HG03432 (cell line): ENCODE measurements at regions not wholly inside any gene's neighbourhood (a gene's known extent, or its start where the extent isn't known, plus 50 kb on each side); places are given as distances from the start of the nearest gene placed in this dataset.

Experiments used
- ATAC-seq: cut with Tn5 transposase; IDR thresholded peaks from one replicate; pipeline ENCODE4 v1.9.1; 2021; ENCODE audit warnings: mild to moderate bottlenecking, moderate library complexity; ENCODE audit not compliant: unreplicated experiment

DNA sequence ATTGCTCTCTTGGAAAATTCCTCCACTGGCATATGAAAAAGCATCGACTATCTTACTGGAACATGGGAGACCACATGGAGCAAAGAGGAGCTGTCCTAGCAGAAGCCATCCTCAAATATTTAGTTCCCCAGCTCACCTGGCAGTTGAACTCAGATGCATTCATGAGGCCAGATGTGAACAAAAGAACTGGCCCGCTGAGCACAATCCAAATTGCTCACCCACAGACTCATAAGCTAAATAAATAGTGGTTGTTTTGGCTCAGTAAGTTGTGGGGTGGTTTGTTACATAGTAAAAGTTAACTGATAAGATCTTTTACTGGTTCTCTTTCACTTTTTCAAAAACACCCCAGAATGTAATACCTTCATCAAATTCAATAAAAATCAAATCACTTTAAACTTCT, 108.6 kb upstream of the CWC22 start:
- ATAC-seq: no peak

DNA sequence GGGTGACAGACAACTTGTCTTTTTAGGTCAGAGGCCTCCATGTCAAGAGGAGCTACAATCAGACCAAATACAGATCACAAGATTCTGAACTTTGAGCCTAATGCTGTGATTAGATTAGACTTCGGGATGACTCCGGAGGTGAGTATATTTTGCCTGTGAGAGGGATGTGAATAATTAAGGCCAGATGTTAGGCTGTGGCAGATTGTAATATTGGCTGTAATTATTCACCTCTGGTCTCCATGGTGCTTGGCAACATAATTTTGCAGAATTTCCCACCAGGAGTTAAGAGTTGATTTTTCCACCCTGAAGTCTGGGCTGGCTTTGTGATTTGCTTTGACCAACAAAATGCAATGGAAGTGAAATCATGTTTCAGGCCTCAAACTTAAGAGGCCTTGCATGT, 108.2 kb upstream of the CWC22 start:
- no peak for ATAC-seq

DNA sequence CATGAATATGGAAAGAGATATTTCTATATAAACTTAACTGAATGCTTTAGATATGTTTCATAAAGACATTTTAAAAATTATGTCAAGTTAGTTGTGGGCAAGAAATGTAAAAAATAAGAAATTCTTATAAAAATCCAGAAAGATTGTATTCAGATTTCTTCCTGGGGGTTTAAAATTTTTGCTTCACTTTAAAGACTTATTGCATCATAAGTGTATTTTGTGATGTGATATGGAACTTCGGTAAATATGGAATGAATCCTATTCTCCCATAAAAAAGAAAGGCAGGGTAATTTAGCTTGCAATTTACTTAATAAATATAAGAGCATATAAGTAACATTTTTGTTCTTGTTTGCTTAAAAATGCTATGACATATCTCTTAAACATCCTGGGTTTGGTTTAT, 104.8 kb upstream of the CWC22 start:
- ATAC-seq: no peak

DNA sequence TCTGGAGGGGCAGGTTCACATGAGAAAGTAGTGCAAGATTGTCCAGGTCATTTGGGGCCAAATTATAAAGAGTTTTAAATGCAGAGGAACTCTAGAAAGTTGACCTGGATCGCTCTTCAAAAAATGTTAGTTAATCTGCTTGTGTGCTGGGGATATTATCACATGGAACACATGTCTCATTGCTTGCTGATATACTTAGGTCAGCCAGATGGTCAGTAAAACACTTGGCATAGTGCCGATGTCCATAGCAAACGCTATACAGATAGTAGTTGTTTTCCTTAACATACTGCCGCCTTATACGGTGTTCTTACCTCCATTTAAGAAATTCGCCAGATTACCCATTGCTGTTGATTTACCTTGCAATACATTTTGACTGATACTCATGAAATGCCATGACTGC, 103.4 kb upstream of the CWC22 start:
- no peak for ATAC-seq

DNA sequence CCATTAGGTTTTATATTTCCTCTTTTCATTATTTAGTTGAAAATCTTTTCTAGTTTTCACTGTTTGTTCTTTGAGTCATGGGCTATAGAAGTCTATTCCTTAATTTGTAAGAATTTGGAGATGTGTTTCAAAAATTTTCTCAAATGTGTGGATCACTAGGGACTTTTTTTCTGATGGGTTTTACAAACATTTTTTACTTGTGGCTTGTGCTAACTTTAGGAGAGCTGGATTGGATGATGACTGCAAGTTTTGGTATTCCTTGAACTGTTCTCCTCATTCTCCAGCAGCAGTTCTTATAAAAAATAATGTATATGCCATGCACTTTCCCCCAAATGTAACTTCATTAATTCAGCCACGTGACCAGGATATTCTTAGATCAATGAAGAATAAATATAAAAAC, 94.7 kb upstream of the CWC22 start:
- no peak for ATAC-seq

DNA sequence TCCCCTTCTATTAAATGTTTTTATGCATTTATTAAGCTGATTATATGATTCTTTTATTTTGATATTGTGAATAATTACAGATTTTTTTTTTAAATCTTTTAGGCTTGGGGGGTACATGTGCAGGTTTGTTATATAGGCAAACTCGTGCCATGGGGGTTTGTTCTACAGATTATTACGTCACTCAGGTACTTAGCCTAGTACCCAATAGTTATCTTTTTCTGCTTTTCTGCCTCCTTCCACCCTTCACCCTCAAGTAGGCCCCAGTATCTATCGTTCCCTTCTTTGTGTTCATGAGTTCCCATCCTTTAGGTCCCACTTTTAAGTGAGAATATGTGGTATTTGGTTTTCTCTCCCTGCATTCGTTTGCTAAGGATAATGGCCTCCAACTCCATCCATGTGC, 92.2 kb upstream of the CWC22 start:
- no peak for ATAC-seq

DNA sequence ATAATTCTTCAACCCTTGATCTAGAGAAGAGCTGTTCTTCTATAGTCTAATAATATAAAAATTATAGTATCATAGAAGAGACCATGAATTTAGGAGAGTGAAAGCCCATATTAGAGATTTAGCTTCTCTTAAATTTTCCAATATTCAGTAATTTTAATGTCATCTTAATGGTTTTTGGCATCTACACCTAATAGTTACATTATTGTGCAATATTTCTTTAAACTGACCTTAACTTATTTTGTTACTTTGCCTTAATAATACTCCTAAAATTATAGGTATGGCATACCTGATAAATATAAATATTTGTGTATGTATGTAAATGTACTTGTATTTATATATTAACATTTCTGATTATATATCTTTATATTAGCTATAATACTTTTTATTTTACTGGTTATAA, 78.0 kb upstream of the CWC22 start:
- no peak for ATAC-seq

DNA sequence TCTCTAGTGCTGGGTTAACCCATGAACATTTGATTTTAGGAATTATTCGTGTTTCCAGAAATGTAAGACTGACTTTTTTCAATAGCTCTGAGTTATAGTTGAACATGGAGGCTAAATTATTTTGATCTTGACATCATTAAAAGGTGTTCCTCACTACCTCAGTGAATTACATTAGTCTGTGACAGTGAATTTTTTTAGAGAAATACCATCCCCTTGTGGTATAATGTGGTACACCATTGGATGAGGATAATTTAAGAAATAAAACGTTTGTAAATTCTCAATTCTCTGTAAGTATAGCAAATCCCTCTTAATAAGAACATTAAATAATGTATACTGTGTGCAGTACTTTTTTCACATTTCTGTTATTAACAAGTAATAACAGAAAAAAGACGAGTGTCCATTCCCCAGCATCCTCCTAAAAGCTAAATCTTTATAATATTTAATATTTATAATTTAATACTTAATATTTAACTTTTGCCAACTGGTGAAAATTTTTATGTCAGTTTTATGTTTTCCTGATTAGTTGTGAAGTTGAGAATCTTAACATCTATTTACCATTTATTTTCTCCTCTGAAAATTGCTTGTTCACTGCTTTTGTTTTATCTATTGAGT, 70.3 kb upstream of the CWC22 start:
- no peak for ATAC-seq

DNA sequence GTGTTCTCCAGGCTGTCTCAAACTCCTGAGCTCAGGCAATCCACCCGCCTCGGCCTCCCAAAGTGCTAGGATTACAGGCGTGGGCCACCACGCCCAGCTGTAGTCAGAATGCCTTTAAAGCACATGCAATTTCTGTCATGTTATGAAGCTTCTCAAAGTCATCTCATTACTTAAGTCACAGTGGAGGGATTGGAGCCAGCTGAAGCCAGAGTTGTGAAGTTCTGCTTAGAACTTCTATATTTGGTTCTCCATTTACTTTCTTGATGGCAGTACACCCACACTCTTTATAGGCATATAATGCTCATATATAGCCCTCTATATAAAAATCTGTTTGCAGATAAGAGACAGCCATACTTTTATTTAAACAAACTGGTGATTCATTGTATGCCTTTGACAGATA, 68.8 kb upstream of the CWC22 start:
- no peak for ATAC-seq

DNA sequence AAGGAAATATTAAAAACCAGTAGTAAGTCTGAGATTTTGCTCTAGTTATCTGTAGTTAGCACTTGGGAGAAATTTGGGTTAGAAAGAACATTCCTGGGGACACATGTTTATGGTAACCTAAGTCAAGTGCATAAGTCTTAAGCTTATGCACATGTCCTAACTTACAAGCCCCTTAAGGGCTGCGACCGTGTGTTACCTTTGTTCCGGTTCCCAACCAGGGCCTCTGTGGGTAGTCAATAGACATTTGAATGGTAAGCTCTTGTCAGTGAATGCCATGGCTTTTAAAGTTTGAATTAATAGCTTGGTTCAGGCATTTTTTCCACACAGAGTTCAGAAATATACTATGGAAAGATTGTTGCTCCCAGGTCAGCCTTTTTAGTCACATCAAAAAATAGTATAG, 64.7 kb upstream of the CWC22 start:
- ATAC-seq: no peak

DNA sequence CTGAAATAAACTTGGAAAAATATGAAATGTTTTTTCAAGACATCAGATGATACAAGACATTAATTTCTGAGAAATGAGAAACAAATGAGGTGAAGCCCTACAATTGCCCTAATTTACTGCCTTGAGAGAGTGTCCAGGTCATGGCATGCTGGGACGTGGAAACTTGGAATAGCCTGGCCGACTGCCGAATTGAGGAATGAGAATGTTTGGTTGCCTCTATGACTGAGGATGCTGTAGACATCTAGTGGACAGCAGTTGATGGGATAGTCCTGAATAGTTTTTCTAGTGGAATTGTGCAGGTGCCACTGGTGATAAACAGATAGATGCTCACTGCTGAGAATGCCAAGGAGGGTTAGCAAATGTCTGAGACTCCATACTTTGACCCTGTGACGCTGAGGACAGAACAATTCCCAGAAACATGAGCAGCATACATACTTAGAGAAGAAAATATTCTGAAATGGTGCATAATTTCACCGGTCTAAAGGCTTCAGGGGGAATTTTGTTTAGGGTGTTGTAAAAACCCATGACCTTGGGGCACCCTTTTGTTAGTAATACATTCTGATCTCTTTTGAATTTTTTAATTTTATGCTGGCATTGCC, 56.5 kb upstream of the CWC22 start:
- ATAC-seq: no peak

DNA sequence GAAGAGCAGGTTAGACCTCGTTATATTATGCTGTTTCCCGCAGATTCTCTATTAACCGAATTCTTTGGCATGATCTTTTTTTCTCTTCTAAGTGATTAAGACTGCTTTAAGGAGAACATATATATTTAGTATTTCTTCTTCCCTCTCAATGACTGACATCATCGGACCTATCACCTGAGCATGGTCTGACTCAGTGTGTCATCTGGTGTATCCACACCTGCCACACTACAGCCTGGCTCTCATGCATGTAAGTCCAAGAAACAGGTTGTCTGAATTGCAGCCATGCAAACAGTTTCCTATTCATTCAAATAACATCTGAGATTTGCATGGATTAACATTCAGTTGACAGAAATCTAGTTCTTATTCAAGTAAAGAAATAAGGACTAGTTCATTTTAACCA, 55.1 kb upstream of the CWC22 start:
- no peak for ATAC-seq

DNA sequence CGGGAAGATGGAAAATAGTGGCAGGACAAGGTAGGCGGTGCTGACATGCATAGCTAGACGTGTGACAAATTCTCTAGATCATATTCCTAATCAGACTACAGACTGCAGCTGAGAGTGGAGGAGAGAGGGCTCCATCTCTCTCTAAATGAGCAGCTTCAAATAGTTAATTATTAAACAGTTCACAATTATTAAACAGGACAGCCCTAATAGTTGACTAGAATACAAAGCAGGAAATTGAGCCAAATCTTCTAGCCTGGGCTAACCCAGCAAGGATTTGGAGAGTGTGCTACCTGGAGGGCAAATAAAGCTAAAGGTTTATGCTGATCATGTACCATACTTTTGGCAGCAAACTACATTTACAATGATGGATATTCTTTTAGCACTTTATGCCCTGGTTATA, 54.4 kb upstream of the CWC22 start:
- ATAC-seq: no peak

DNA sequence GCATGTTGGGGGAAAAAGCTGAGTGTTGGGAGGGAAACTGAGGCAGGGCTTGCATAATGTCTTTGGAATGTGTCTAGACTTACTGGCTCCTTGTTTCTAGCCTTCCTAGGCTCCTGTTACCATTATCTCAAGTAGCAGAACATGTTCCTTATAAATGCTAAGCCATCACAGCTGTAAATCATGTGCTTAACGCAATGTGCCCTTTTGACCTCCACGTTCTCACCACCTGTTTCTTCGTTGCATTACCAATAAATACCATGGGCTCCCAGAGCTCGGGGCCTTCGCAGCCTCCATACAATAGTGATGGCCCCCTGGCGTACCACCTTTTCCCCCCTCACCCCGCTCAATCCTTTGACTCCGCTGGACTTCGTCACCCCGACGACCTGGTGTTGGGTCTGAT, 54.0 kb upstream of the CWC22 start:
- no peak for ATAC-seq

DNA sequence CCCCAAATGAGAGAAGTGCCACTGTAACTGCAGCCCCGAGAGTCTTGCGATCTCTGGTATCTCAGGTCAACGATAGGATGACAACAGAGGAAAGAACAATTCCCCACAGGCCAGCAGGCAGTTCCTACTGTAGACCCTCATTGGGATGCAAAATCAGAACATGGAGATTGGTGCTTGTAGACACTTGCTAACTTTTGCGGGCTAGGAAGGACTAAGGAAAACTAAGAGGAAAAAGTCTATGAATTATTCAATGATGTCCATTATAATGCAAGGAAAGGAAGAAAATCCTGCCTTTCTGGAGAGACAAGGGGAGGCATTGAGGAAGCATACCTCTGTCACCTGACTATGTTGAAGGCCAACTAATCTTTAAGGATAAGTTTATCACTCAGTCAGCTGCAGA, 51.9 kb upstream of the CWC22 start:
- ATAC-seq: no peak

DNA sequence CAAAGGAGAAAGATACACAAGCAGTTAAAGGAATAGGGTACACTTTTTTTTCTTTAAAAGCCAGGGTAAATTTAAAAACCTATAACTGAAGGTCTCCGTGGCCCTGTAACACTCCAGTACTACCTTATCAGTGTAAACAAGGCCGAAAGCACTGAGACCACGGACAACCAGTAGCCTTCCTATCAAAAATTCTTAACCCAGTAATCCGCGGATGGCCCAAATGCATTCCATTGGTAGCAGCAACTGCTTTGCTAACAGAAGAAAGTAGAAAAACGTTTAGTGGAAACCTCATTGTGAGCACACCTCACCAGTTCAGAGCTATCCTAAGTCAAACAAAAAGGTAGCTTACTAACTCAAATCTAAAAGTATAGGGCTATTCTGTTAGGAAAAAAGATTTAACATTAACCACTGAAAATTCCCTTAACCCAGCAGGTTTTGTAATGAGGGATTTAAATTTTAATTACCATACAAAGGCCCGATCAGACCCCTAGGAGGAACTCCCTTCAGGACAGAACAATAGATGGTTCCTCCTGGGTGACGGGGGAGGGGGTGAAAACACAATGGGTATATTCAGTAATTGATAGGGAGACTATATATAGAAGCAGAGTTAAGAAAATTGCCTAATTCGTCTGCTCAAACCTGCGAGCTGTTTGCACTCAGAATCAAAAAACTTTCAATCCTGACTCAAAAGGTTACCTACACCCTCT, 50.8 kb upstream of the CWC22 start:
- ATAC-seq: no peak
